ENCODE measurements at regions not wholly inside any gene's neighbourhood (a gene's known extent, or its start where the extent isn't known, plus 50 kb on each side); places are given as distances from the start of the nearest gene placed in this dataset.

GRCh38 chr10:47205192-47205591 lies 94.8 kb upstream of the GDF10 start:
- H3K9me3 Mint-ChIP-seq (ENCODE audit: low read depth): peaks cover 5% of the 10 kb centered on the region
- no peak overlapping the region for H3K27ac Mint-ChIP-seq (ENCODE audit: unreplicated experiment)
- peaks cover 14% of the 10 kb centered on the region for H3K4me1 Mint-ChIP-seq (ENCODE audit: low read depth)

DNA sequence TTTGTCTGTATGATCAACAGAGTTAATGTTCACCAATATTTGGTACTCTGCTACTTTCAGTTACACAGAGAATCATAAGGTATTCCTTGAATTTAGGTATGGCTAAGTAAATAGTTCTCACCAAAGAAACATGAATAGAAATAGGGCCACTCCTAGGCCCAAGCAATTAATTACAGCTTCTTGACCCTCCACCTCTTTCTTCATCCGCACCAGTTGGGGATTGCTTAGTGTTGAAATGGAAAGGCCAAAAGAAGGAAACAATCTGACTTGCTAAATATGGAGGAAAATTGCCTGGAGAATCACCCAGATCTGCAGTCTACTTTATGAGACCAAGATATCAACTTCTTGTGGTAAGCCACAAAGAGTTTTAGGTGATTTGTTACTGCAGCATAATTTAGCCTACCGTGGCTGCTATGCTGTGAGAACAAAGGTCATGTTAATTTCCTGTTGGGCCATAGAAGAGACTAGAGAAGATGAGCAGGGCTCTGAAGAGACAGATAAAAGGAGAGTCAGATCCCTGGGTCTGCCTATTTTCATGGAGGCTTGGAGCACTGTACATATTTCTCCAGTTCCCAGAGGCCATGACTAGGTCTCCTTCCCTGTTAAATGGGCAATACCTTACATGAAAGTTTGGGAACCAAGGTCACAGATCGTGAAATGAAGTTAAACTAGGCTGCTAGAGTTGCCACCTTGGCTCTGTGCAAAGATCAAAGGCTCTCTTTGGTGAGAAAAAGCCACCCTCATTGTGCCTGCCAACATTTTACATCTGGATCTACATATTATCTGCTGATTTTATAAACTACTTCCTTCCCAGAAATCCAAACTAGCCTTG lies 93.3 kb upstream of the GDF10 start:
- no peak overlapping the region for H3K27ac Mint-ChIP-seq (ENCODE audit: unreplicated experiment)
- H3K27me3 Mint-ChIP-seq (ENCODE audit: low read depth): no peaks in the 10 kb centered on the region
- no peak for DNase-seq (ENCODE audit: low spot score)
- no peak for TF ChIP-seq CTCF (IDR thresholded peaks at IDR 0.05)
- peaks cover under 1% of the 10 kb centered on the region for H3K9me3 Mint-ChIP-seq (ENCODE audit: low read depth)
- no peak overlapping the region for H3K4me3 Mint-ChIP-seq (ENCODE audit: unreplicated experiment)
- no peaks in the 10 kb centered on the region for H3K36me3 Mint-ChIP-seq (ENCODE audit: low read depth)
- H3K4me1 Mint-ChIP-seq (ENCODE audit: low read depth): peaks cover 14% of the 10 kb centered on the region

More at GRCh38 chr10:47205192-47205591, 94.8 kb upstream of the GDF10 start:
- Mint-ChIP-seq H3K27me3 (ENCODE audit: low read depth) (no peaks in the 10 kb centered on the region), H3K4me3 (ENCODE audit: unreplicated experiment) (no peak overlapping the region), H3K36me3 (ENCODE audit: low read depth) (peaks cover 2% of the 10 kb centered on the region)
- no peak for TF ChIP-seq CTCF (IDR thresholded peaks at IDR 0.05)
- no peak for DNase-seq (ENCODE audit: low spot score)

DNA sequence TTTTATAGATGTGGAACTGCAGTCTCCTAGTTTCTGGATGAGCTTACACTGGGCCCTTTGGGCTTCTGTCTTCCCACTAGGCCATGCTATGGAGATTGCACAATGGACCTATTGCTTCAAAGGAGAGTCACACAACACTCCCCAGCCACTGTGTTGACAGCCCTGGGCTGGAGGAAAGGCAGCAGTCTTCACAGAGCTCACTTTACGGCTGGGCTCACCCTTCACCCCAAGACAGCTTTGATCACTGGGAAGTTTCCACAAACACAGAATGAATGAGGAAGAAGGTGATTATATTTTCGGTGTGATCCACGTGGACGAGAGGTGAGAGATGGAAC lies 92.7 kb upstream of the GDF10 start:
- H3K9me3 Mint-ChIP-seq (ENCODE audit: low read depth): peaks cover 3% of the 10 kb centered on the region
- peaks cover 14% of the 10 kb centered on the region for H3K4me1 Mint-ChIP-seq (ENCODE audit: low read depth)
- no peaks in the 10 kb centered on the region for H3K36me3 Mint-ChIP-seq (ENCODE audit: low read depth)
- H3K27me3 Mint-ChIP-seq (ENCODE audit: low read depth): no peaks in the 10 kb centered on the region
- TF ChIP-seq CTCF (IDR thresholded peaks at IDR 0.05): no peak
- no peak for DNase-seq (ENCODE audit: low spot score)
- no peak overlapping the region for H3K27ac Mint-ChIP-seq (ENCODE audit: unreplicated experiment)
- no peak overlapping the region for H3K4me3 Mint-ChIP-seq (ENCODE audit: unreplicated experiment)

DNA sequence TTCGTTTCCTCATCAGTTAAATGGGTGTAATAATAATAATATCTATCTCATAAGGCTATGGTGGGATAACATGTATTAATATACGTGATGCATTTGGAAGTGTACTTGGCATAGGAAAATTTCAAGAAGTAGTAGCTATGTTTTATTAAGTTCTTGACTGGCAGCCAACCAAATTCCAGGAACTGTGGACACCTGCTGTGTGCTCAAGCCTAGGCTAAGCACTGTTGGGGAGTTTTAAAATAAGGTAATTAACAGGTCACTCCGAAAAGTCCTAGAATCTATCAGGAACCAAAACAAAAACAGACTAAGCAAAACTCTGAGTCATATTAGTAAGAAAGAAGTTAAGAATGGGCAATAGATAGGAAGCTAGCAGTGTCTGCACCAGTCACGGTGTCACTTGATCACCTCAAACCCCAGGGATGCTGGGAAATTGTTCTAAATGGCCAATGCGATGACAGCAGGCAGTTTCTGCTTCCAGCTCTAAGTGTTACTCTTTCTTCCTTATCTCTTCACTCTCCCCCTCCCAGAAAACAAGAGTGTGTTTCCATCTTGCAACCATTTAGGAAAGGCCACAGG lies 92.0 kb upstream of the GDF10 start:
- TF ChIP-seq CTCF (IDR thresholded peaks at IDR 0.05): no peak

GRCh38 chr10:47209466-47209865 lies 90.5 kb upstream of the GDF10 start:
- no peak for DNase-seq (ENCODE audit: low spot score)
- Mint-ChIP-seq H3K36me3 (ENCODE audit: low read depth) (no peaks in the 10 kb centered on the region), H3K4me3 (ENCODE audit: unreplicated experiment) (no peak overlapping the region), H3K4me1 (ENCODE audit: low read depth) (peaks cover 14% of the 10 kb centered on the region), H3K27me3 (ENCODE audit: low read depth) (no peaks in the 10 kb centered on the region), H3K27ac (ENCODE audit: unreplicated experiment) (no peak overlapping the region), H3K9me3 (ENCODE audit: low read depth) (peaks cover 8% of the 10 kb centered on the region)
- no peak for TF ChIP-seq CTCF (IDR thresholded peaks at IDR 0.05)

More for the DNA sequence above, 92.0 kb upstream of the GDF10 start:
- Mint-ChIP-seq H3K4me1 (ENCODE audit: low read depth) (peaks cover 14% of the 10 kb centered on the region), H3K9me3 (ENCODE audit: low read depth) (peaks cover 8% of the 10 kb centered on the region), H3K27me3 (ENCODE audit: low read depth) (no peaks in the 10 kb centered on the region), H3K36me3 (ENCODE audit: low read depth) (no peaks in the 10 kb centered on the region), H3K27ac (ENCODE audit: unreplicated experiment) (no peak overlapping the region), H3K4me3 (ENCODE audit: unreplicated experiment) (no peak overlapping the region)
- DNase-seq (ENCODE audit: low spot score): no peak
